ENCODE measurements at regions not wholly inside any gene's neighbourhood (a gene's known extent, or its start where the extent isn't known, plus 50 kb on each side); places are given as distances from the start of the nearest gene placed in this dataset.

- no peaks in the 10 kb centered on the region for H3K9me3 ChIP-seq (ENCODE audit: control insufficient read depth, low read length)
- H3K36me3 Mint-ChIP-seq (ENCODE audit: low read depth) = no peaks in the 10 kb centered on the region
- H3K27ac Mint-ChIP-seq = no peak overlapping the region
- peaks cover 40% of the 10 kb centered on the region for H3K4me1 Mint-ChIP-seq
- peak; percentile 86 for DNase-seq
- H3K27me3 Mint-ChIP-seq (ENCODE audit: insufficient read depth) = peaks cover 60% of the 10 kb centered on the region
- no peaks in the 10 kb centered on the region for H3K36me3 ChIP-seq (ENCODE audit: control insufficient read depth, insufficient read depth, low read length)
- H3K9ac ChIP-seq (ENCODE audit: extremely low read depth, low read length, poor library complexity, severe bottlenecking) = no peak overlapping the region
- TF ChIP-seq CTCF (conservative IDR thresholded peaks at IDR 0.05) = no peak
- peaks cover 8% of the 10 kb centered on the region for H3K4me1 ChIP-seq (ENCODE audit: control insufficient read depth, insufficient read depth, low read length)
- H3K9me3 Mint-ChIP-seq = peaks cover under 1% of the 10 kb centered on the region
- 21 to 37% methylated on average over 14 to 28 of the region's 28 CpGs for WGBS, 2 experiments (ENCODE audit: insufficient coverage in 1 of 2, insufficient read length in 1 of 2)
- H3K4me3 Mint-ChIP-seq = peak overlapping the region; percentile 31
- H3K27ac ChIP-seq (ENCODE audit: low read depth, low read length) = no peak overlapping the region
- H3K27me3 ChIP-seq (ENCODE audit: control insufficient read depth, insufficient read depth, low read length, poor library complexity, severe bottlenecking) = peaks cover 47% of the 10 kb centered on the region
- H3K4me3 ChIP-seq (ENCODE audit: low read length) = no peak overlapping the region
Observed at GRCh38 chr16:86732621-86733295, 154.4 kb downstream of the FOXL1 start.

DNA sequence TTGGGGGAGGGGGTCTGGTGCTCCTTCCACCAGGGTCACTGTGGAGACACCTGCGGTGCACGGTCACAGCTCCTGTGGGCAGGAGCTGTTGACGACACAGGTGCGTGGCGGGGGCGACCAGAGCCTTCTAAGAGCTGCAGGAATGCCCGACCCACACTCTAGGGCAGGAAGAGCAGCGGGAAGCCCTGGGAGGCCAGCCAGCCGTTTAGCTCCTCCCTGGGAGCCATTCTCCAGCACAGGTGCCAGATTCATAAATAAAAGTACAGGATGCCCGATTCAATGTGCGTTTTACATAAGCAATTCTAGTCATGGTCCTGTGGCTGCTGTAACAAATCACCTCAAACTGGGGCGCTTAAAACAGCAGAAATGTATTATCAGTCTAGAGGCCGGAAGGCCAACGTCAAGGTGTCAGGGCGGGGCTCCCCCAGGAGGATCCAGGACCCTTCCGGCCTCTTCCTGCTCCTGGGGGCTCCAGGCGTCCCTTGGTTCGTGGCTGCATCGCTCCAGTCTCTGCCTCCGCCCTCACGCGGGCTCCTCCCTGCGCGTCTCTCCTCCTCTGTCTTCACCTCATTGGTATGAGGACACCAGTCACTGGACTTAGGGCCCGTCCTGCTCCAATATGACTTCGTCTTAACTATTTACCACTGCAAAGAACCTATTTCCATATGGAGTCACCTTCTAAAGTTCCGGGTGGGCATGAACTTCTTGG is 155.4 kb downstream of the FOXL1 start:
- peak; percentile 88 for DNase-seq
- 41 to 43% methylated on average over 24 to 27 of the region's 27 CpGs for WGBS, 2 experiments (ENCODE audit: insufficient coverage in 1 of 2, insufficient read length in 1 of 2)
- peaks cover 47% of the 10 kb centered on the region for H3K27me3 ChIP-seq (ENCODE audit: control insufficient read depth, insufficient read depth, low read length, poor library complexity, severe bottlenecking)
- Mint-ChIP-seq H3K27ac (no peak overlapping the region), H3K4me1 (peaks cover 40% of the 10 kb centered on the region), H3K36me3 (ENCODE audit: low read depth) (peaks cover 3% of the 10 kb centered on the region), H3K9me3 (peaks cover 9% of the 10 kb centered on the region), H3K4me3 (peak overlapping the region; percentile 31), H3K27me3 (ENCODE audit: insufficient read depth) (peaks cover 54% of the 10 kb centered on the region)
- TF ChIP-seq CTCF (conservative IDR thresholded peaks at IDR 0.05) = no peak
- no peaks in the 10 kb centered on the region for H3K9me3 ChIP-seq (ENCODE audit: control insufficient read depth, low read length)
- no peak overlapping the region for H3K9ac ChIP-seq (ENCODE audit: extremely low read depth, low read length, poor library complexity, severe bottlenecking)
- peaks cover 8% of the 10 kb centered on the region for H3K4me1 ChIP-seq (ENCODE audit: control insufficient read depth, insufficient read depth, low read length)
- no peaks in the 10 kb centered on the region for H3K36me3 ChIP-seq (ENCODE audit: control insufficient read depth, insufficient read depth, low read length)
- H3K4me3 ChIP-seq (ENCODE audit: low read length) = no peak overlapping the region
- H3K27ac ChIP-seq (ENCODE audit: low read depth, low read length) = no peak overlapping the region

DNA sequence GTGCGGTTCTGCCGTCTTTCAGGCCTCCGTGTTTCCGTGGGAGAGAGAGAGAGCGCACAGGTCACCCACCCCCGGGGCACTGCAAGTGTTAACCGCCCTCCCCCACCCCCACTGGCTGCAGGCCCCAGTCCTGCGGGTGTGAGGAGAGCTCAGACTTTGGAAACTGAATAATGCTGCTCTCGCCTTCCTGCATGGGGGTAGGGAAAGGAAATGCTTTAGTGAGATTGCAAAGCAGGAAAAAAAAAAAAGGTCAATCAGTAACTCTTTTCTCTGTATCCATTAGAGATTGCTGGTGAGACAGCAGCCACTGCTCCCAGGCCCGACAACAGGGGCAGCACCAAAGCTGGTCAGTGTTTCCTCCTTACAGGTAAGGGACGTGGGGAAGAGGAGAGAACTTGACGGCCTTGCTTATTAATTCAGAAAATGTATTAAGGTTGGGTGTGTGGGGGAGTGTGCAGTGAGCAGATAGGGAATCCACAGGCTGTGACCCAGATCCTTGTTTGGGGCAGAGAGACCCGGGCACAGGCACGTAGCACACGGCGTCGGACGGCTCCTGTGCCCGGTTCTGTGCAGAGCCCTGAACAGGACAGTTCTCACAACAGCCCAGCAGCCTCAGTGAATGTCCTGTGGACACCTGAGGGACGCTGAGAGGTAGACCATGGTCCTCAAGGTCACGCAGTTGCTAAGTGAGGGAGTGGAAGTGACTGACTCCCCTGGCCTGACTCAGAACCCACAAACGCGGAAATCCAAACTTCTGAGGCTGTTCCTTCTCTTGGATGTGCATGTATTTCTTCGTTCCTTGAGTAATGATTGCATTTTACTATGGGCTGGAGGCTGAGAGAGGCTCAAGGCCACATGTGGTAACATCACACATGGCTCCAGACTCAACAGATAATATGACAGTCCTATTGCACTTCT is 156.5 kb downstream of the FOXL1 start:
- peak; percentile 78 for DNase-seq
- H3K36me3 Mint-ChIP-seq (ENCODE audit: low read depth) = peaks cover 9% of the 10 kb centered on the region
- Histone ChIP-seq H3K36me3 (ENCODE audit: control insufficient read depth, insufficient read depth, low read length) (no peaks in the 10 kb centered on the region), H3K27me3 (ENCODE audit: control insufficient read depth, insufficient read depth, low read length, poor library complexity, severe bottlenecking) (peaks cover 43% of the 10 kb centered on the region), H3K9me3 (ENCODE audit: control insufficient read depth, low read length) (no peaks in the 10 kb centered on the region), H3K27ac (ENCODE audit: low read depth, low read length) (no peak overlapping the region), H3K4me3 (ENCODE audit: low read length) (no peak overlapping the region), H3K9ac (ENCODE audit: extremely low read depth, low read length, poor library complexity, severe bottlenecking) (no peak overlapping the region), H3K4me1 (ENCODE audit: control insufficient read depth, insufficient read depth, low read length) (peaks cover 8% of the 10 kb centered on the region)
- peak overlapping the region; percentile 31 for H3K4me3 Mint-ChIP-seq
- H3K27ac Mint-ChIP-seq = peak overlapping the region; percentile 73
- TF ChIP-seq CTCF (conservative IDR thresholded peaks at IDR 0.05) = no peak
- 65 to 87% methylated on average over 13 to 22 of the region's 24 CpGs for WGBS, 2 experiments (ENCODE audit: insufficient coverage in 1 of 2, insufficient read length in 1 of 2)
- H3K4me1 Mint-ChIP-seq = peaks cover 41% of the 10 kb centered on the region
- H3K27me3 Mint-ChIP-seq (ENCODE audit: insufficient read depth) = peaks cover 54% of the 10 kb centered on the region
- peaks cover 16% of the 10 kb centered on the region for H3K9me3 Mint-ChIP-seq

All from endodermal cell (in vitro differentiated cells).